ENCODE measurements at regions not wholly inside any gene's neighbourhood (a gene's known extent, or its start where the extent isn't known, plus 50 kb on each side); places are given as distances from the start of the nearest gene placed in this dataset.

DNA sequence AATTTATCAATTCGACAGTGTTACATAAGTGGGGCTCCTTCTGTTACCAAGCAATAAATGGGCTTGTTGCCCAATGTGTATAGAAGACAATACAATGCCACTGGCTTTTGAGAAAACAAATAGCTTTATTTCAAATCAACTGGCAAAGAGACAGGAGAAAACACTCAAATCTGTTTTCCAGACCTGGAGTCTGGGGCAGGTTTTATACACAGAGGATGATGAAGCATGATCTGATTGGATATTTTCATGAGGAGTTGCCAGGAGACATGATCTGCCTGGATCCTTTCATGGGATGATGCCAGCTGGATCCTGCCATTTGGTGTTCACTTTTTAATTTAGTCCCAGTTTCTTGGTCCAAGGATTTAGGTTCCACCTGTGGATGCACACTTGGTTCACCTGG, 287.9 kb downstream of the CXXC4 start:
- TF ChIP-seq, protein P1, sequence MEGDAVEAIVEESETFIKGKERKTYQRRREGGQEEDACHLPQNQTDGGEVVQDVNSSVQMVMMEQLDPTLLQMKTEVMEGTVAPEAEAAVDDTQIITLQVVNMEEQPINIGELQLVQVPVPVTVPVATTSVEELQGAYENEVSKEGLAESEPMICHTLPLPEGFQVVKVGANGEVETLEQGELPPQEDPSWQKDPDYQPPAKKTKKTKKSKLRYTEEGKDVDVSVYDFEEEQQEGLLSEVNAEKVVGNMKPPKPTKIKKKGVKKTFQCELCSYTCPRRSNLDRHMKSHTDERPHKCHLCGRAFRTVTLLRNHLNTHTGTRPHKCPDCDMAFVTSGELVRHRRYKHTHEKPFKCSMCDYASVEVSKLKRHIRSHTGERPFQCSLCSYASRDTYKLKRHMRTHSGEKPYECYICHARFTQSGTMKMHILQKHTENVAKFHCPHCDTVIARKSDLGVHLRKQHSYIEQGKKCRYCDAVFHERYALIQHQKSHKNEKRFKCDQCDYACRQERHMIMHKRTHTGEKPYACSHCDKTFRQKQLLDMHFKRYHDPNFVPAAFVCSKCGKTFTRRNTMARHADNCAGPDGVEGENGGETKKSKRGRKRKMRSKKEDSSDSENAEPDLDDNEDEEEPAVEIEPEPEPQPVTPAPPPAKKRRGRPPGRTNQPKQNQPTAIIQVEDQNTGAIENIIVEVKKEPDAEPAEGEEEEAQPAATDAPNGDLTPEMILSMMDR (IDR thresholded peaks at IDR 0.05), result no peak
- no peak for TF ChIP-seq EZH2phosphoT487 (IDR thresholded peaks at IDR 0.05)

All from neural progenitor cell (in vitro differentiated cells).